NCI-H510A (cell line): ENCODE measurements at regions not wholly inside any gene's neighbourhood (a gene's known extent, or its start where the extent isn't known, plus 50 kb on each side); places are given as distances from the start of the nearest gene placed in this dataset.

Experiments used
- DNase-seq: peaks from one replicate; lab custom pipeline; 2025; lab: John Stamatoyannopoulos, UW

DNA sequence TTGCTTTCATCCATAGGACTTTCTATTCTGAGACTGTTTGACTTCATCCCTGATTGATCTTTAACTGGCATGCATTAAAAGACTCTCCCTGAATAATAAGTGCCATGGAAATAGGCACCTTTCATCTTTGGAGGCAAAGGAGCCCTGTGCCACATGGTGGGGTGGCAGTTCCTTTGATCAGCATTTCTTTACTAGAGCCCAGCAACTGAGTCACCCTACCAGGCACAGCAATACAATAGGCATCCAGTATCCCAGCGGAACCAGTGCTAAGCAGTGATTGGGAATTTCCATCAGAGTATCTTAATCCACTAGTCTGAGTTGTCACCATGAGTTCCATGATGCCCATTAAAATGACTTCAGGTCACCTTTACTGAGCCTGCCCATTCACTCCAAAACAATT is 476.1 kb upstream of the MPDZ start:
- DNase-seq = no peak

DNA sequence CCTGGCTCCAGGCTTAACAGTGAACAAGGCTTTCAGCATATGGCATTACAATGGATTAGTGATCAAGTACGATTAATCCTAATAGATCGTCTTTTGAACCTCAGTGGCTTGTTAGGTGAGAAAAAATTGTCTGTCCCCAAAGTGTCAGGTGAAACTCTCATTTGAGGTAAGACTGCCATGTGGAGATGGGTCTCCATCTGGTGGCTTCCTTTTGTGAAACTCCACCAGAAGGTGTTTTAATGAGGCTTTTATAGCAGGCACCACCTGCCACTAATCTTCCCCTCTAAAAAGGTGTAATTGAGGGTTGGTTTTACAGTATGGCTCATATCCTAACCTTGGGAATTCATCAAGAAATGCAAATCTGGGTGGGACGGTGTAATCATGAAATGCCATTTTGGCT is 471.1 kb upstream of the MPDZ start:
- no peak for DNase-seq

DNA sequence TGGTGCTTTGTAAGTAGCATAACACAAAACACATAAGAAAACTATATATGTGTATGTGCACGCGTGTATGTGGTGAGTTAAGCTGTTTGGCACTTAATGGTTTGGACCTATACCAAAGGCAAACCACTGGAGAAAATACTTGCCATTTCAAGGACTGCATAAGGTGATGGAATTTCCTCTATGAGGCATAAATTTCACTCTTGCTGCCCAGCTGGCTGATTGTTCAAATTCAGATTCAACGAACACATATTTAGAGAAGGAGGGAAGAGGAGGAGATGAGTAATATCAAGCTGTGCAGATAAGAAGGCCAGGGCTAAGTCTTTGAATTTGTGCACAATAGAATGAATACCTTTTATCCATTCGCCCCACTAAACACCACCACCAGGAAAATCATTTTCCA is 470.6 kb upstream of the MPDZ start:
- DNase-seq = no peak

- no peak for DNase-seq
These were observed 467.4 kb upstream of the MPDZ start for GRCh38 chr9:13746876-13747275.

DNA sequence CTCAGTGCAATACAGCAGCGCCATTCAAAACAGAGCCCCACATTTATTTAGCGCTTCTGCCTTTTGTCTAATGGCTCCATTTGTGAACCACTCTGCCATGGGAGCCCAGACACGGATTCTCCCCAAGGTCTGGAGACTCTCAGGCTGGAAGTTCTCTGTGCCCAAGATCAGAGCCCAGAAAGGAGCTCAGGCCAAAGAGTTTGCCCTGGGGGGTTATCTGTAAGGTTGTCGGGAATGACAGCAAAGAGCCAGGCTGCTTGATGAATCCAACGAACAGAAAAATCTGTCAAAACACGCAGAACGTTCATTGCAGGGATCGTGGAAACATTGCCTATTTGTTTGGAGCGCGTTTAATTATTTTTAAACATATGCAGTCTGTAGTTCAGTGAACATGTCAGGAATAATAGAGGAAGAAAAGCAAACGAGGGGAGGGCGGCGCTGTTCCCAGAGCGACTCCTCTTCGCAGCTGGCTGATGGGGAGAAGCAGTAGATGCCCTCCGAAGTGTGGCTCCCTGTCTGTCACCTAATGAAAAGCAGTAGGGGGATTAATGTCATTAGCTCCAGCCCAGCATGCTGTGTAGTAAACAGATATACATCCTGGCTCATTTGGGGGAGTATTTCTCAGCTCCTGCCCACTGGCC is 464.9 kb upstream of the MPDZ start:
- no peak for DNase-seq

GRCh38 chr9:13737885-13738284 is 458.4 kb upstream of the MPDZ start:
- DNase-seq = no peak

DNA sequence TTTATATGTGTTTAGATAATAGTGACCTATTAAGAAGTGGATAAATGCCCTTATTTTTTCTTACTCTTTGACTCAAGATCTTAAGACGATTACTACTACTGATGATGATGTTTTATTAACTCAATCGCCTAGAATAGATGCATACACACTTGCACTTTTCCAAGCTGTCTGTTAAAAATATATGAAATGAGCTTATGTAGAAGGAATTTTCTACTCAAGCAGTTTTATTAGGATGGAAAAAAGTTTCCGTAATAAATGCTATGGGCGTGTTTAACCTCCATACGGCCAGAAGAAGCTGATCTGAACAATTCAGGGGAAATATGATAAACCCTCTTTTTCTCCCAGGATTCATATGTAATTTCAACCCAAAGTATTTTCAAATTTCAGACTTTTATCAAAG is 455.7 kb upstream of the MPDZ start:
- DNase-seq = no peak

DNA sequence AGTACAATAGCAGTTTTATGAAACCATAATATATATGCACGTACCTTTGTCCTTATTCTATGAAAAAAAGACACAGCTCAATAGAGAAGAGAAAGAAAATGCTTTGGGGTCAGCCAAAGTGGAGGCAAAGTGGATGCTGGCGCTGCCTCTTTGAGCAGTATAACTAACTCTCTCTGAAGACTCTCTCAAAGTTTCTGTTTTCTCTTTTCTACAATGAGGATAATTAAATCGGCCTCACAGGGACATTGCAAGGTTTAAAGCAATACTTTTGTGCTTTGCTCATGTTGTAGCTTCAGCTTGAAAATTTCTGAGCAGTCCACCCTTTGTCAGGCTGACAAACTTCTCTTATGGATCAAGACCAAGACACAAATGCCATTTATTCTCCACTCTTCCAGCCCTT is 455.1 kb upstream of the MPDZ start:
- no peak for DNase-seq

- DNase-seq = no peak
These were observed 452.8 kb upstream of the MPDZ start for GRCh38 chr9:13732290-13732689.

- no peak for DNase-seq
These were observed 452.1 kb upstream of the MPDZ start for GRCh38 chr9:13731637-13732036.

DNA sequence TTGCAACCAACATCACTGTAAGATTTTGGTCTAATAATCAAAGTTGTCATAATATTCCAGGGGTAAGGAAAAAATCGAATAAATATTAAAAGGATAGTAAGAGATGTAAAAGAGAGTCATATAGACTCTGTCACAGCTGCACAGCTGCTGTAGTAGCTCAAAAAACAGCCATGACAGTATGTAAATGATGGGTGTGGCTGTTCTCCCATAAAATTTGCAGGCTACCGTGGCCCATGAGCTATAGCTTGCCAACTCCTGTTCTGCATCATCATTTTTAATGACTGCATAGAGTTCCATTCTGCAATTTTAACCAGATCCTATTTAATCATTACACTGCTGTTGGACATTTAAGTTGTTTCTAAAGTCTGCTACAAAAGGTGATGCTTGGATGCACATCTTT is 450.5 kb upstream of the MPDZ start:
- DNase-seq = no peak

DNA sequence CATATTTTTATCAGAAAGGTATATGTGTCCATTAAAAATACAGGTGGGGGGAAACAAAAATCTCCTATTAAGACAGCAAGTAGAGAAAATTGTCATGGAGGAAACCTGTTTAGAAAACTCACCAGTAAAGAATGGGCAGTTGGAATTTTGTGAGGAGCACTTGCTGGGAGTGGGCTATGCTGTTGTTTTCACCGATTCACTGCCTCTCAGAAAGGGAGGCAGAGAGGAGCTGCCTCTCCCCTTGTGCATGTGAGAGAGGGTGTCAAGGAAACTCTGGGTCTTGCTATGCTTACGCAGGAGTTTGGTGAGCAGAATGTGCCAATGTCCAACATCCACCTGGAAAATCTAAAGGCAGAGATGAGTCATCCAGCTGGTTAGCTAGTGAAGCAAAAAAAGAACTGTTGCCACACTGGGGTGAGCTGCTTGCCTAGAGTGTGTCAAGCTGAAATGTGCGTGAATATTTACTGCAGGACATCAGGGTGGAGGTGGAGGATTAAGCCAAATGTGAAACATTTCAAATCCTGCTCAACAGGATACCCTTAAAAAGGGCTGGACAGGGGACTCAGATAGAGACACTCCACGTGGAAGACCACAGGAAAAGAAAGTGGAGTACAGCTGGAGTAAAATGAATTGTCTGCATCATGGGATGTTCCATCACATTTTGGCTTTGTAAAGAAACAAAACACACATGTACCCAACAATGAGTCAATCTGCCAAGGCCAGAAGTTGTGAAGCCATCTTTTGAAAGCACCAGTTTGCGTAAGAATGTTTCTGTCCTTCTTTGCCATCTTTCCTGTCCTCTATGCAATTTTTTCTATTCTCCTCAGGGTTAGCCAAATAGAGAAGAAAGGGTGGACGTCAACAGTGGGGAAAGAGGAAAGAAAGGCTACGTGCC is 449.7 kb upstream of the MPDZ start:
- no peak for DNase-seq

DNA sequence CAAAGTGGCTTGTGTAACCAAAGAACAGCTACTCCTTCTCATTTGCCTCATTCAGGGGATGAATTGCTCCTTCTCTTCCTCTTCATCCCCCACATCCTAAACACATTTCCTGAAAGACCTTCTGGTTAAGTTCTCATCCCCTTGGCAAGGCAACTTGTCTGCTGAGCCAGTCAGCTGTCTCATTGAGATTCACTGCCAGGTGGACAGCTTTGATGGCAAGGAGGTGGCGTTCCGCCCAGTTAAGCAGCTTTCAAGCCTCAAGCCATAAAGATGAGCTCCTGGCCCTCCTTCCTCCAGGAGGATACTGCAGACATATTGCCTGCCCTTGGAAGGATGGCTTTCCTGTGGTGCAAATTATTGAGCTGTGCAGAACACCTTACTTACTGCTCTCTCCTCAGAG is 448.6 kb upstream of the MPDZ start:
- no peak for DNase-seq

- no peak for DNase-seq
These were observed 447.3 kb upstream of the MPDZ start for GRCh38 chr9:13726746-13727145.

- no peak for DNase-seq
These were observed 446.0 kb upstream of the MPDZ start for GRCh38 chr9:13725516-13725915.

DNA sequence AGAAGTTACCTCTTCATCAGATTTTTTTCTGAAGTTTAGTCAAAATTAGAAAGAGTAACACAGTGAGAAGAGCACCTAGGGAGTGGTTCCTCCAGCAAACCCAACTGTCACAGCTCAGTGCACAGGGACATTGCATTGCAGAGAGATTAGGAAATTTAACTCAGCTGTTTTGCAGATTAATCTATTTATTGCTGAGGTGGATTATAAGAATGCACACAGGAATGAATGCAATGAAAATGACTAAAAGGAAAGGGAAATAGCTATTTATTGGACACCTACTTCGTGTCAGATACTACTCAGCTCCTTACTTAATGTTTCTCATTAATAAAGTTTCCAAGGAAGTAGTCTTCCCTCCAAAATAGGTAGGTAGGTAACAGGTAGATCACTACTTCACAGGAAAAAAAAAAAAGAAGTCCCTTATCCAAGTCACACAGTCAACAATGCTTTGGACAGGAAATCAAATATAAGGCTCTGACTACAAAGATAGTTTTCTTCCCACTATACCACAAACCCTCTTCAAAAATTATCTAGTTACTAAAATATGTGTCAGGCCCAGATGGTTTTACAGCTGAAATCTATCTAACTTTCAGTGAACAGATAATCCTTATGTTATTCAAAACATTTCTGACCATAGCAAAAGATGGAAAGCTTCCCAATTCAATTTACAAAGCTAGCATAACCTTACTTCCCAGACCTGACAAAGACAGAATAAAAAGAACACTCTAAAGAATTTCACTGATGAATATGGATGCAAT is 442.2 kb upstream of the MPDZ start:
- DNase-seq = no peak

DNA sequence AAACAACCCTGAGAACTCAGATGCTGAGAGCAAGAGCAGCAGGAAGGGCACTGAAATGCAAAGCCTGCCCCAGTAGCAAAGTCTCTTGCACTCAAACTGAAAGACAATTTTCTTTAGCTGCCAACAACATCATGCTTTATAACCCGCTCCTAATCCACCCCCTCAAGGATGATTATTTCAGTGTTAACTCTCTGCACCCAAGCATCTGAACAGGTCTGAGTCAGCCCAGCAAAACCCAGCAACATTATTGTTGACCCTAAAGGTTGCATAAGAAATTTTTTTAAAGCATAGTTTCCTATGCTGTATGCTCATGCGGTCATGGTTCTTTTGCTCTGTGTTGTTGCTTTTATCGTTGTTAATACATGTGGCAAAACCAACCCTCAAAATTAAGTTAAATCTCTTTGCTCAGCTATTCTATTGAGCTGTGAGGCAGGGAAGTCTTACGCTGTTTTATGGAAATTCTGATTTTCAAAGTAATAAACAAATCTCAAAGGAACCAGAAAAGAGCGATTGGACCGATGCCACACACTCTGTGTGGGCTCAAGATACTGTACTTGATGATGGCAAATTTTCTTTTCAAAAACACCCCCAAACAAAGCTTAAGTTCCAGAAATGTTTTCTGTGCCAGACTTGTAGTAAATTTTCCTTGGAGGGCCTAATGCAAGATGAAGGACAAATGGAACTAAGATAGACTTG is 440.6 kb upstream of the MPDZ start:
- no peak for DNase-seq

DNA sequence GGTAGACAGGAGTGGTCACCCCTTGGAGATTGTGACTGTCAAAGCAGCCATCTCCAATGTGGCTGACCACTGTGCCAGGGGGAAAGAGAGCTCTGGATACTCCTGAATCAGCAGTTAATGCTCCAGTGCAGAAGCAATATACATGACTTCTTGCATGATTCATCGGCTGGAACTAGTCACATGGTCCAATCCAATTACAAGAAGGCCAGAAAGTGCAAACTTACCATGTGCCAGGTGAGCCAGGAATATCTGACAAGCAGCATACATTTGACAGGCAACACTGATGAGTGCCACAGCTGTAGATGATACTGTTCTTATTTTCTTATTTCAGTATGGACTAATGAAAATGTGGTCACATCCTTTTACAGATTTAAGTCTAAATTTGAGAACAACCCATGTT is 440.0 kb upstream of the MPDZ start:
- DNase-seq = no peak

DNA sequence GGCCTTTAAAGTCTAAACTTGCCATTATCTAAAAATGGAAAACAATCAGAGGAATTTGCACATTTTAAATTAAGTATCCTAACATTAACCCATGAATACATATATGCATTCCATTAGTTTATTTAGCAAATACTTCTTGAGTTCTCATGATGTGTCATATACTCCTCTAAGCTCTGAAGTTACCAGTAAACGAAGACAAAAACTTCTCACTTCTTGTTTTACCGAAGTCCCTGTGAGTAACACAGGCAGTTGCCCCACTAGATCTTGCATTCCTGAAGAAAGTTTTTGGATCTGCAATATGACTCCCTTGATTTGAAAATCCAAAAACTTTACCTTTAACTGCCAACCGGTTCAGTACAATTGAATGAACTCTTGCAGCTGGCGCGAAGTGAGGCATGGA is 439.0 kb upstream of the MPDZ start:
- DNase-seq = no peak

- no peak for DNase-seq
These were observed 438.6 kb upstream of the MPDZ start for GRCh38 chr9:13718086-13718485.

DNA sequence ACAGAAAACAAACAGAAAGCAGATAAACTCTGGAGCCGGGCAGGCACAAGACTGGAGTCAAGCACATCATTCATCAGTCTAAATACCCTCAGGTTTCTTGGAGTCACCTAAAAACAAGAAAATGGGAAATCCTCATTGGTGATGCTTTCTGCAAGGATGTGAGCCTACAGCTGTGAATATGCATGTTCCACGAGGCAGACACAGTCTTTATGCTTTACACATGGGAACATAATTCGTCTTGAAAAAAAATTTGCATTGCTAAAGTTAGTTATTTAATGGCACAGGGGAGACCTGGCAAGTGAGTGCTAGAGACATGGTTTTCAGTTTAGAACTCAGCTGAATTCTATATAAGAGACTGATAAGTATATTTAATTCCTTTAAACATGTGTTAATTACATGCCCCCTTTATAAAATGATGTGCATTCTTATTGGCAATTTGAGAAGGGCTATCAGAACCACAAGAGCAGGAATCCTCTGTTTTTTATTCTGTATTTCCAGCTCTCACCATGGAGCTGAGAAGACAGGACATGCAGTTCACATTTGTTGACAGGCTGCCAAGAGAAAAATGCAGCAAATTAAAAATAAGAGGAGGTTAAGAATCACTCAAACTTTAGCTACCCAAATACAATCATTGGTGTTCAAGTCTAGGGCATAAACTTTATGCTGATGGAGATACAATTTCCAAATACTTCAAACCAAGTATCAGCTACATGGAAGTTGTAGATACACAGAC is 438.0 kb upstream of the MPDZ start:
- DNase-seq = no peak
